ENCODE measurements at regions not wholly inside any gene's neighbourhood (a gene's known extent, or its start where the extent isn't known, plus 50 kb on each side); places are given as distances from the start of the nearest gene placed in this dataset.
"Not testable (repeated sequence)": the region's sequence is repeated elsewhere in the genome, so short reads cannot be mapped to it uniquely, and the experiment has no call there.

- DNase-seq (ENCODE audit: low read depth in 2 of 3, low spot score in 2 of 3), result no peak
Observed at GRCh38 chr22:22168941-22169867, 75.4 kb upstream of the VPREB1 start.

GRCh38 chr22:22168190-22168940, 76.2 kb upstream of the VPREB1 start:
- no peak for DNase-seq (ENCODE audit: low read depth in 2 of 3, low spot score in 2 of 3)

- DNase-seq (ENCODE audit: low read depth in 2 of 3, low spot score in 2 of 3), result no peak
Observed at GRCh38 chr22:22167791-22168189, 76.8 kb upstream of the VPREB1 start.

GRCh38 chr22:22166941-22167713, 77.5 kb upstream of the VPREB1 start:
- DNase-seq (ENCODE audit: low read depth in 2 of 3, low spot score in 2 of 3), result no peak

GRCh38 chr22:22165936-22166710, 78.5 kb upstream of the VPREB1 start:
- no peak for DNase-seq (ENCODE audit: low read depth in 2 of 3, low spot score in 2 of 3)

GRCh38 chr22:22164541-22165272, 79.9 kb upstream of the VPREB1 start:
- no peak for DNase-seq (ENCODE audit: low read depth in 2 of 3, low spot score in 2 of 3)

GRCh38 chr22:22161924-22162851, 82.4 kb upstream of the VPREB1 start:
- DNase-seq (ENCODE audit: low read depth in 2 of 3, low spot score in 2 of 3), result no peak

GRCh38 chr22:22160768-22161167, 83.8 kb upstream of the VPREB1 start:
- DNase-seq (ENCODE audit: low read depth in 2 of 3, low spot score in 2 of 3), result not testable (repeated sequence)

- no peak for DNase-seq (ENCODE audit: low read depth in 2 of 3, low spot score in 2 of 3)
Observed at GRCh38 chr22:22159384-22159783, 85.2 kb upstream of the VPREB1 start.

- no peak for DNase-seq (ENCODE audit: low read depth in 2 of 3, low spot score in 2 of 3)
Observed at GRCh38 chr22:22158965-22159364, 85.6 kb upstream of the VPREB1 start.

- no peak for DNase-seq (ENCODE audit: low read depth in 2 of 3, low spot score in 2 of 3)
Observed at GRCh38 chr22:22158207-22158816, 86.3 kb upstream of the VPREB1 start.

GRCh38 chr22:22157348-22157725, 87.2 kb upstream of the VPREB1 start:
- no peak for DNase-seq (ENCODE audit: low read depth in 2 of 3, low spot score in 2 of 3)

- peak; percentile 8 to 44 (median 24) for DNase-seq (ENCODE audit: low read depth in 2 of 3, low spot score in 2 of 3)
Observed at GRCh38 chr22:22156716-22157347, 87.8 kb upstream of the VPREB1 start.

- no peak for DNase-seq (ENCODE audit: low read depth in 2 of 3, low spot score in 2 of 3)
Observed at GRCh38 chr22:22156348-22156715, 88.3 kb upstream of the VPREB1 start.

GRCh38 chr22:22155607-22156006, 89.0 kb upstream of the VPREB1 start:
- no peak for DNase-seq (ENCODE audit: low read depth in 2 of 3, low spot score in 2 of 3)

GRCh38 chr22:22155146-22155545, 89.4 kb upstream of the VPREB1 start:
- DNase-seq (ENCODE audit: low read depth in 2 of 3, low spot score in 2 of 3), result no peak

GRCh38 chr22:22154040-22154439, 90.5 kb upstream of the VPREB1 start:
- DNase-seq (ENCODE audit: low read depth in 2 of 3, low spot score in 2 of 3), result no peak

- no peak for DNase-seq (ENCODE audit: low read depth in 2 of 3, low spot score in 2 of 3)
Observed at GRCh38 chr22:22151308-22151707, 93.3 kb upstream of the VPREB1 start.

Data from activated CD8-positive, alpha-beta memory T cell treated with anti-CD3 and anti-CD28 coated beads for 48 hours (primary cell).